HG02840 (cell line): ENCODE measurements at regions not wholly inside any gene's neighbourhood (a gene's known extent, or its start where the extent isn't known, plus 50 kb on each side); places are given as distances from the start of the nearest gene placed in this dataset.

Experiments used
- ATAC-seq: cut with Tn5 transposase; IDR thresholded peaks from one replicate; pipeline ENCODE4 v1.9.1; 2021; ENCODE audit warnings: mild to moderate bottlenecking, moderate library complexity, moderate number of reproducible peaks; ENCODE audit not compliant: unreplicated experiment, low FRiP score

GRCh38 chr15:62807539-62808130 lies 234.9 kb upstream of the TPM1 start:
- ATAC-seq = no peak

- no peak for ATAC-seq
Observed at GRCh38 chr15:62809115-62809967, 233.2 kb upstream of the TPM1 start.

- no peak for ATAC-seq
Observed at GRCh38 chr15:62809968-62810260, 232.6 kb upstream of the TPM1 start.

DNA sequence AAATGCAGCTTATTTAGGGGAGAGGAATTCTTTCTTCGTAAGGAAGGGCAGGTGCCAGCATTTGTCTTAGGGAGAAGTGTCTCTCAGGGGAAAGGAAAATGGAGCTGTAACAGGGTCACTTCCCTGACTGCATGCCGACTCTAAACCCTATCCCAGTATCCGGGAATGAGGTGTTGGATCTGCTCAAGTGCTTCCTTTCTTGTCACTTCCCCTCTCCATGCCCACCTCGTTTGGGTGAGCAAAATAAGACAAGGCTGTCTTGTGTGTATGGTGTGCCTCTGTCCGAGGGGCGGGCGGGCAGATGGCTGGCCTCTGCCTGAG lies 230.1 kb upstream of the TPM1 start:
- ATAC-seq = no peak

DNA sequence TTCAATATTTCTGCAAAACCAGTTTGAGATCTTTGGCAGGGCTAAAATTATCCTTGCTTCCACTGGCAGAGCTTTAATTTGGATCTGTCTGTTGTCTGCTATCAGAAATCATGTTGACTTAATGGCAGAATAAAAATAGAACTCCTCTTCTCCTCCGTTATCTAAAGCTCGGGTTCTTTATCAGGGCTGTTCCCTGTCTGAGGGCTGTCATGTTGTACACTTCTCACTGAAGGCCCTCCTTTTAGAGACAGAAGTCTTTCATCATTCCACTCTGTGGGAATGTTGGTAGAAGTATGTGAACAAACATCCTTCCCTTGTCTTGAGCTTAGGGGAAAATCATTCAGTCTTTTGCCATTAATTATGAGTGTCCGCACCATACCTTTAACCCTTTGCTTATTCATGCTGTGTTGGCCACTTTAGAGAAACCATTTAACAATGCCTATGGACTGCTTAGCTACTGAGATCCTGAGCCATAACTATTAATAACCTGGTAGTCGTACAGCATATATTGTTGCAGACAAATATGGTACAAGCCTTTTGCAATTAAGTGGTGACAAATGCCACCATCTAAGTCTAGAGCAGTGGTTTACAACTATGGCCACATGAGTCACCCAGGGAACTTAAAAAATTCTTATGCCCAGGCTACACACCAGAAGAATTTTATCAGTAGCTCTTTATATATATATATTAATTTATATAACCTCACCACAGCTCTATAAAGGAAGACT lies 226.0 kb upstream of the TPM1 start:
- no peak for ATAC-seq

DNA sequence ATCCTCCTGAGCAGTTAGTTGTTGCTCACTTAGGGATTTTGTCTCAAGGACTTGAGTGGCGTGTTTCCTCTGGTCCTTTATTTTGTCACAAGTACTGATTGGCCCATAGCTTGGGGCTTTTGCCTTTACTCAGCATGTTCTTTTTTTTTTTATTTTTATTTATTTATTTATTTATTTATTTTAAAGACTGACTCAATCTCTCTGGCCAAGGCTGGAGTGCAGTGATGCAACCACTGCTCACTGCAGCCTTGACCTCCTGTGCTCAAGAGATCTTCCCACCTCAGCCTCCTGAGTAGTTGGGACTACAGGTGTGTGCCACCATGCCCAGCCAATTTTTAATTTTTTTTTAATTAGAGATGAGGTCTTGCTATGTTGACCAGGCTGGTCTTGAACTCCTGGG lies 223.9 kb upstream of the TPM1 start:
- no peak for ATAC-seq

DNA sequence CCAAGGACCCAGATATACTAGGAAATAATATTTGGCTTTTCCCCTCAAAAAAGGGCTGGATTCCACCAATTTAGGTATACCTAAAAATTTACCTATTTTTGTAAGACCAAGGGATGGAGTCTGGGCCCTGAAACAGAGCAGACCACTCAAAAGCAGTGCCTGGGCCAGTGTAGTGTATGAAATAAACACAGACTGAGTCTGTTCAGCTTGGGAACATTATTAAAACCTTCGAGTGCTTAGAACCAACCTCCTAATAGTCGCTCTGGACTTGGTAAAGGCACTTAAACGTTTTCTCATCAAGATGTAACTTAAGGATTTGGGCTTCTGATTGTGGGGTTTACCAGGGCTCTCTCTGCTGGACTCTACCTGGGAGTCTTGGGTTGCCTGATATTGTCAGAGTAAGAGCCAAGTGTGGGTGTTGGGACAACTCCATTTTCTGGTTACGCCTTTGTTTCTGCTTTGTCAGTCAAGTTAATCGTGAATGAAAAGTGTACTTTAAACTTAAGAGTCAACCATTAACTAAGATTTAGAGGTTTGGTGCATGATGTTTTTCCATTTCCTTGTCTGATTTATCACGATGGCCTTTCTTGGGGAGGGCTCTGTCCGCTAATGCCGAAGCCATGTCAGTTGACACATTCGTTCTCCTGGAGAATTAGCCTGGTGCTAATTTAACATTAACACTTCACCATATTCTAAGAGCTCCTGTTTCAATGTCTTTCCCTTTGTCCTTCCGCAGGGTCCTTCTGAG lies 221.0 kb upstream of the TPM1 start:
- ATAC-seq = no peak

DNA sequence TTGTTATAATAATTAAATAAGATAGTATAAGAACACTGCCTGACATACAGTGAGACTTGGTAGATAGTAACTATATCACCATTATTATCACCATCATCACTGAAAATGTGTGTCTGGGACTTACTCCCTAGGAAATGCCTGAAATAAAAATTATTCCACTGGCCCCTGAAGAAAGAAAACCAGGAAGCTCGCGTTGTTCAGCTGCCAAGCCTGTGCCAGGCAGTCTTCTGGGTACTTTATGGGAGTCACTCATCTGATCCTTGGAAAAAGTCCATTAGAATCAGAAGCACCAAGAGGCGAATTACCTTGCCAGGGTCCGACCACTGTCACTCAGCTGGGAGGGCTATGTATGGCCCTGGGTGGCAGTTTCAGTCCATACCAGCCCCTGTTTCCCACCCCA lies 220.3 kb upstream of the TPM1 start:
- no peak for ATAC-seq

- ATAC-seq = no peak
Observed at GRCh38 chr15:62823561-62823960, 219.0 kb upstream of the TPM1 start.

DNA sequence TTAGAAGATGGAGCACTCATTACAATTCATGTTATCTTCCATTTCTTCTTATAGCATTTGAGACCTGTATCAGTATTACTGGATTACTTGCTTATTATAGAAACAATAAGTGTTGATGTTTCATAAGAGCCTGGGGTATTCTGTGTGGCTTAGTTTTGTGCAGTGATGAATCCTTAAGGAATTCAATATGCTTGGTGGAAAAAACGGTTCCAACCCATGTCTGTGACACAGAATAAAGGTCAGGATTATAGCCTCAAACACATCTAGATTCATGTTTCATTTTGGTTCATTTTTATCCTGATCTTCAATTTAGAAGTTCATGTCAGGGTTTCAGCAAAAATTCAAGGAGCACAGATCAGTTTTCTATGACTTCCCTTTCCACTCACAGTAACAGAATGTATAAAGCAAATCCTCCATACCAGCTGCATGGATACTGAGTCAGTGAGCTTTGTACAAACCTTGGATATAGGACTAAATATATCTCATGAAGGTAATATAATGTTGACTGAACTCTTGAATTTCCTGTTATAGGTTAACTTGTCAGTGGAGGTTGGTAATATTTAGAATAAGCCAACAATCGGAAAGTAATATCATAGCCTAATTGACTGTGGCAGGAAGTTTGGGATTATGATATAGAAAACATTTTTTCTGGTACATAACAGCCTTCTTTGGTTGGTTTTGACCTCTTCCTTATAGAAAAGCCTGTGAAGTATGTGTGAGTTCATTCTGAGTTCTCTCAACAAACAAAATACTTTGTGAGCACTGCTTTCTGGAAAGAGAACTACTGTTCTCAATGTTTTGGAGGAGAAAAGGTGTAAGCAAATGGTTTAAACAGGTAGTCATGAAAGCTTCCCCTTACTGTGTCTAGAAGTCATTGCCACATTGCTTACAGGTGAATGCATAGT lies 218.2 kb upstream of the TPM1 start:
- ATAC-seq = no peak

GRCh38 chr15:62825191-62825590 lies 217.4 kb upstream of the TPM1 start:
- ATAC-seq = no peak

GRCh38 chr15:62826561-62826960 lies 216.0 kb upstream of the TPM1 start:
- no peak for ATAC-seq

GRCh38 chr15:62828364-62828763 lies 214.2 kb upstream of the TPM1 start:
- ATAC-seq = no peak

DNA sequence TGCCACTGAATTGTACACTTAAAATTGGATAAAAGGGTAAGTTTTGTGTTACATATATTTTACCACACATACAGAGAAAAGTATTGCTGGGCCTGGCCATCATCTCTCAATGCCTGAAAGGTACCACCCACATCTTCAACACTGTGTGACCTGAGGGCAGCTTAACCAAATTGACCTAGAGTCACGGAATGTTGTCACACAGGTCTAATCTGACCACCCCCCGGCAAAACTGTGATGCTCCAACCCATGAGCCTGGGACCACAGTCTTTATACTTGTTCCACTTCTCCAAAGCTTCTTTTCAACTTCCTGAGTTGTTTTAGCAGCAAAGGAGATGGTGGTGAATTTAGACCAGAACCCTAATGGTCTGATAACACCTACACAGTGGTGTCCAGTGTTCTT lies 210.3 kb upstream of the TPM1 start:
- ATAC-seq = no peak

DNA sequence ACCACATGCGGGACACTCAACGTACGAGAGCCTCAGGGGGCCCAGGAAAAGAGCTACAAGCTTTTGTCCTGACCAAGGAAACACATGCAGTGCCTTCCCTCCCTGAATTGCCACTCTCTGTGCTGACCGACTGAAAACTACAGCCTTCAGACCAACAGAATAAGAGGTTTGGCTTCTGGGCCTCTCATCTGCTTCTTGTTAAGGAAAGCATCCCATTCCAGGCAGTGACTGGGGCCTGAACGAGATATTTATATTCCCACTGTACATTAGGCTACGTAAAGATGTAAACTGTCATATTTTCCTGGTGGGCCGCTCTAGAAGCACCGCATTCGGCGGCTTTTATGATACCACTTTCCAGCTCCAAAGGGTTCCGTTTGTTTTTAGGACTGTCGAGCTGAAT lies 208.9 kb upstream of the TPM1 start:
- no peak for ATAC-seq

DNA sequence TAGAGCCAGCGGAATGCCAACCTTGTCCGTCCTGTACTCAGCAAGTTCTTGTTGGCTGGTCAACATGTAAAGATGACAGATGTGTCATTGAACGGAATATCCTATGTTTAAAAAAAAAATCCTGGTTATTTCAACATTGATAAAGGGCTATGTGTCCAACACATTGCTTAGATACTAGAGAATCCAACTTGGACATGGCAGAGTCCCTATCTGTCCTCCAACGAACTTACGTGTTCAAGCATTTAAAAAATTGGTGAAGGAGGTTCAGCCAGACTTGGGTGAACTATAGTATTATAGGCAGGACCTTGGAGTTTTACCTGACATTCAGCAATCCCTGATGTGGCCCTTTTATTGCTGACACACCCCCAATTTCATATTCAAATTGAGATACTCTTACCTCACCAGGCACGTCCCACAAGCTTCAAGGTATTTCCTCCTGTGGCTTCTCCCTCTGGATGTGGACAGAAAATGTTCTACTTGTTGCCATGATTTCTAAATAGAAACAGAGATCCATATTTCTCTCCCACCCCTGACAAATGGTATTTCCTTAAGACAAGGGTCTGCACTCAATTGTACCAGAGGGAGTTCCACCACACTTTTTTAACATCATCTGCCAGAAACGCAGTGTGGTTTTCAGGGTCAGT lies 207.7 kb upstream of the TPM1 start:
- ATAC-seq = no peak

DNA sequence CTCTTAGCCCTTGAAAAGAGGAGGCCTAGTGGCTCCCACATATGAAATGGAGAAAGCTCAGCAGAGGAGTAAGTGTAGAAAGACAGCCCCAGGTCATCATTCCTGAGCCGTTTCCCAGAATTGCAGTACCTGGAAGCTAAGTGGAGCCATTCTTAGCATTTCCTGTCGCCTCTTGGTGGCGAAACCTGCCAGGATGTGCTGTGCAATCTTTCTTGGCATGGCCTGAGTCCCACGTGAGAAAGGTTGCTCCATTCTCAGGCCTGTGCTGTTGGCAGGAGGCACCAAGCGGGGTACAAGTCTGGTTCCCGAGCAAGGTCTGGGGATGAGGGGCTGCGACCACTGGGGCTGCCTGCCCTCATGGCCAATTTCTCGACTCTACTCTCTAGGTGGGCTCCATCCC lies 207.2 kb upstream of the TPM1 start:
- no peak for ATAC-seq

DNA sequence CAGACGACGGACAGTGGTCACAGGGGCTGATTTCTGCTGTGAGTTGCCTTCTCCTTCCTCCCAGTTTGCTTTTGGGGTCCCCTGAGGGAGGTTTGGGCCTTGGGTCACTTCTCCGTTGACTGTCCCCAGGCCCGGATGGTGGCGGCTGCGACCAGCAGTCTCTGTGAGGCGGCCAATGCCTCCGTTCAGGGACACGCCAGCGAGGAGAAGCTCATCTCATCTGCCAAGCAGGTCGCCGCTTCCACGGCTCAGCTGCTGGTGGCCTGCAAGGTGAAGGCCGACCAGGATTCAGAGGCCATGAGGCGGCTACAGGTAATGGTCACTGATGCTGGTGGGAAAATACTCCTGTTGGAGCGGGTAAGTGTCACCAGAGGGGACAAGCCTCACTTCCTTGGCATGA lies 206.8 kb upstream of the TPM1 start:
- no peak for ATAC-seq

GRCh38 chr15:62840526-62841268 lies 201.8 kb upstream of the TPM1 start:
- no peak for ATAC-seq
